ENCODE measurements at regions not wholly inside any gene's neighbourhood (a gene's known extent, or its start where the extent isn't known, plus 50 kb on each side); places are given as distances from the start of the nearest gene placed in this dataset.
"Not testable (repeated sequence)": the region's sequence is repeated elsewhere in the genome, so short reads cannot be mapped to it uniquely, and the experiment has no call there.

DNA sequence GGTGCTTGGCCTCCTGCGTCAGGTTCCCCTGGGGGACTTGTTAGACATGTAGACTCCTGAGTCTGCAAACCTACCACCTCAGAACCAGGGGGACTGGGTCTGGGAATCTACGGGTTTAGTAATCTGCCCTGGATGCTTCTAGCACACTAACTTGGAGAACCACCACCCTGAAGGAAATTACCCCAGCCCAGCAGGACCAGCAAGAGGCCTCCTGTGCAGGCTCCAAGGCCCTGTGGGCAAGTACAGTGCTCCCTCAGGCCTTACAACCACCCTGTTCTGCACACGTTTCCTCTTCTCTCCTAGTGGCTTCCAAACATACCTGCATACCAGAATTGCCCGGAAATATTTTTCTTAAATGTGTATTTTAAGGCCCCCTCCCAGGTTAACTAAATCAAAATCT, 423.0 kb downstream of the FUT8 start:
- no peak for DNase-seq

DNA sequence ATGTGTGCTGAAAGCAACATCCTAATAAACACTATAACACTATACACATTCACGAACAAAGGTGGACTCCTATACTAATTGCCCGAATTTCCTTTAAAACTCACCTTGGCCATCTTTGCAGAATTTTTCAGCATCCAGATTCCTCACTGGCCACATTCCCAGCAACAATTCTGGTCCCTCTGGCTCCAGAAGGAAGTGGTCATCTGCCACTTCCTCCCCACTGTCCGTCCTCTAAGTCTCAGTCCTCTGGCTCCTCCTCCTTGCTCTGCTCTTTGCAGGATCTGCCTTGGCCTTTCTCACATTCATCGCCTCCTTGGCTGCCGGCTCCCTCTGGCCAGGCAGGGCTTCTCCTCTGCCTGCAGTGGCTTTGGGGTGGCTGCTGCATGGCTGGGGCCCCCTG, 426.0 kb downstream of the FUT8 start:
- DNase-seq, result no peak

DNA sequence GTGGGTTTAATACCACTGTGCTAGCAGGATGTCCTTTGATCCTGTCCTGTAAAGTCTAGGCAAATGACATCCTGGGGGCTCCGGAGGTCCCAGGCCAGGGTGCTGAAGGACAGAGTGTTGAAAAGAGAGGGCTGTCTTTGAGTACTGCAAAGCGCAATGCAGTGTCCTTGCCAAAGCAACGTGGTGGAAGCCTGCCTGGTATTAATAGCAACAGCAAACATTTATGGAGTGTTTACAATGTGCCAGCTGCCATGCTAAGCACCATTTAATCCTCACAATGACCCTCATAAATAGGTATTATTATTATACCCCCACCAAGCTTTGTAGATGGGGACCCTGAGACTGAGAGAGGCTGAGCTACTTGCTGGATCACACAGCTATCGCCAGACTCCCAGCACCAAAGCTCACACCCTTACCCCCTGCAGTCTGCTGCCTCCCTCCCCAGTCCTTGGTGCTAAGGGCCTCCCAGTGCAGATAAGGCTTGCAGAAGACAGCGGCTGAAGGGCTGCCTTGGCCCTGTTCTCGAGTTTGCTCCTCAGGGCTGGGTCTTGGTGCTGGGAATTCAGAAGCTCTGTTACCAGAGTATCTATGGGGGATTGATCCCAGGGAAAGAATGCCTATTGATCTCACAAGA, 427.7 kb downstream of the FUT8 start:
- DNase-seq, result no peak

DNA sequence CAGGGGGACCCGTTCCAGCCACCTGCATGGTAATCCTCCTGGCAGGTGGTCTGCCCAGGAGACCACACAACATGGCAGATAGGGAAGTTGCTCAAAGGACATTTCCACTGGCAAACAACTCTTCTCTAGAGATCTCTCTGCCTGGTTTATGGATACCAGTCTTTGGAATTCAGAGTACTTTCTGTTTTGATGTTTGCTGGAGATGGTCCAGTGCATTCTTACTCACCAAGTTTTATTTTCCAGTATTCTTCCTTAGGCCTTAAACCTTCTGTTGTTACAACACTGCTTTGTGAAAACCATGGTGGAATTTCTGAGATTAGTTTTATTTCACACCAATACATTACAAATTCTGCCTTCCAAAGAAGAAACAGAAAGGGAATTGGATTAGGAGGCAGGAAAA, 428.3 kb downstream of the FUT8 start:
- DNase-seq, result no peak

DNA sequence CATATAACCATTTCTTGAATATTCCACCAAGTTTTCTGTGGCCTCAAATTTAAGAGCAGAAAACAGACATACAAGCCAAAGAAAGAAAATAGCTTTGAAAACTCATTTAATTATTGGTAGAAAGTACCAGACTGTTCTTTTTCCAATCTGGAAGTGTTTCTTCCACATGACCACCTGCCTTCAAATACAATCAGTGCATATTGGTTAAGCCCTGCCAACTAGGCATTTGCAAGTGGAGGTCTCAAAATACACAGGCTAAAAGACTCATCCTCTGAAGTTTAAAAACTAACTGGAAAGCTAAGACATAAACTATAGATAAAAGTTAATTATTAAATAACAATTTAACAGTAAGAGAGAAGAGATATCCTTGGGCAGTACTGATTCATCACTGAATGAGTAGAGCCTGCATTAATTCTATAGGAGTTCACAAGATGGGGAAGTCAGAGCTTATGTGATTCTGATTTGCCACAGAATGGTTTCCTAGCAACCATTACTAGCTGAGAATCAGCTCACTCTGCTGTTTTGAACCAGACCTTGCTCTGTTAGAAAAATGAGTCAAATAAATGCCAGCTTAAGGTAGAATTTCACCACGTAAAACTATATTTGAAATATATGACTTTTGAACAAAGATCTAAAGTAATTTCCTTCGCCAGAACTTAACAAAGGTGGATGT, 433.8 kb downstream of the FUT8 start:
- DNase-seq, result no peak

DNA sequence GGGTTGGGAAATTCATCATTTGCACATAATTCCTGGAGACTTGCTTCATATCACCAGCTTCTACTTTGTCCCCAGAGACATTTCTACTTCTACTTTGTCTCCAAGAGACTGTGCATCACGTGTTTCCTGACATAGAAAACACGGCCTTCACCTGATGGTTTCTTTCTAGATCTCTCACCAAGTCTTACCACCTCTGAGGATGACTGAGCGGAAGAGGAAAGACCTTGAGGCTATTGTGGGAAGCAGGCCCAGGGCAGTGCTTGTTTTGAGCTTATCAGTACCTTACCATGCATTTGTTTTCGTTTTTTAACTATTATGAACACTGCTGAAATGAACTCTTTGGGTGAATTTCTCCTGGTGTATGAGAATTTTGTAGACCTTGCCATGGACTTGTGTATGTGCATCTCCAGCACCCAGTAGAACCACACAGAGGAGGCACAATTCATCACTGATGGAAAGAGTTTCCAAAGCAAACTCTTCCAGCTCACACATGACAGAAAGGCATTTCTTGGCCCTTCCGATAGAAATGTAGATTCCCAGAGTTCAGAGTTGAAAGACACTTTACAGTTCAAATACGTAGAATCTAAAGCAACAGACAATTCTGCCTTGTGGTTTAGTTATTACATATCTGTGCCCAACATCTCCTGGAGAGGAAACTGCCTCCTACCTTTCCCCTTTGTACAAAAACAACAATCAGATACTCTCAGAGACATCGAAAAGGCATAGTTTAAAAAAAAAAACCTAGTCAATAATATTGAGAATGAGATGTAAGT, 434.7 kb downstream of the FUT8 start:
- no peak for DNase-seq

DNA sequence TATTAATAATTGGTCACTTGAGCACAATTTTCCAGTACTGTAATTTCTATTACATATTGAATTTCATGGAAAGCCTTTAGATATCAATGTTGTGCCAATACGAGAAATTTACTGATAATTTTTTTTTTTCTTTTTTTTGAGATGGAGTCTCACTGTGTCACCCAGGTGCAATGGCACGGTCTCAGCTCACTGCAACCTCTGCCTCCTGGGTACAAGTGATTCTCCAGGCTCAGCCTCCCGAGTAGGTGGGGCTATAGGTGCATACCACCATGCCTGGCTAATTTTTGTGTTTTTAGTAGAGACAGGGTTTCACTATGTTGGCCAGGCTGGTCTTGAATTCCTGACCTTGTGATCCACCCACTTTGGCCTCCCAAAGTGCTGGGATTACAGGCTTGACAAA, 435.4 kb downstream of the FUT8 start:
- DNase-seq, result not testable (repeated sequence)

DNA sequence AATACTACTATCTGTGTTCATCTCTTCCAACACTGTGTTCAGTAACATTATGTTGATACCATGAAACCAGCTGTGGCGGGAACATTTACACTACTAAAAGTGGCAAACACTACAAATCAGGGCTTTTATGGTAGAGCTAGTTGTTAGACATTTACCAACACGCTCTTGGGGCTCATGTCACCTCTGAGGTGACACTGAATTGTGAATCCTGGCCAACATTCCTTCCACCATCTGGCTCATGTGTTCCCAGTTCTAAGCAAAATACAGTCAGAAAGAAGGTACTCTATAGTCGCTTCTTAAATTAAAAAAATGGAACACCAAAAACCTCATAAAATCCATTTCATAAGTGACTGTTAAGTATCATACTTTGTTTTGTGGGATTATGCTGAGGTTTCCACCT, 436.6 kb downstream of the FUT8 start:
- DNase-seq, result no peak

DNA sequence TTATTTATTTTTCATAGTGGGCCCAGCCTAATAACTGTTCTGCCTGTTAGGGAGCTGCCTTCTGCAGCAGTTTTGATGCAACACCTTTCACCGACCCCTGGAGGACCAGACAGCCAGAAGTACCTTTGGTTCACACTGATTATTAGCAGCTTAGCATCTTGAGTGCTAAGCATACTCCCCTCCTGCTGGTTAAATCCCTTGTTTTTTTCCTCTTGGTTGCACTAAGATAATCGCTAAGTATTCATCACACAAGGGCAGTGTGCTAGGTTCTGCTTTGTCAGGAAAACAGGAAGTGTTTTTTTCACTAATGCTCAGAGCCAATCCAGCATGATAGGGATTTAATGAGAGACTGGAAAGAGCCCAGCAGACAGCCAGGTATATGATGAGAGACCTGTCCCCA, 437.0 kb downstream of the FUT8 start:
- no peak for DNase-seq

DNA sequence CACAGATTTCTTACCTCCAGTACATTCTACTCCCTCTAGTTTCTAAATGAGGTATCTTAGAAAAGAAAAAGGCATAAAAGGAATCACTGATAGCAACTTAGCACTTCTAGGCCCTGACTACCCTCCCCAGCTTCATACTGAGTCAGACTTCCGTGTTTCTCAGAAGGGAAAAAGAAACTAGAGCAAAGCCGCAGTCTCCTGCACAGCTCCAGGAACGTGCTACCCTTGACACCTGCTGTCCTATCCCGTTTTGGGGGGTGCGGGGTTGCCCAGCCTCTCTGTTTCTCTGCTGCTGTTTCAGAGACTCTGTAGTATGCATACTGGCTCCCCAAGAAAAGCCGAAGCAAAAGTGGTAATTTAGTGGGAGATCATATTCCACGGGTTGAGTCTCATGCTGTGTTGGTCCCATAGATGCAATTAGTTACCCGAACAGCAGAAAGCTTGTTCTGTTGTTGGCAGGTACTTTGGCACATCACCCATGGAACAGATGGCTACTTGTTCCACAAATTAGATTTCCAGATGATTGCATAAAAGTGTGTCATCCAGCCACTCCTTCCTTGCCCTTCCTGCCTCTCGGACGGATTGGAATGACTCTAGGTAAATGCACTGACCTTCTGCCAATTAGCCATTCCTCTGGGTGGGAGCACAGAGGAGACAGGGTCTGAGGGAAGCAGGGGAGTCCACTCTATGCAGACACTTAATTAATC, 438.1 kb downstream of the FUT8 start:
- no peak for DNase-seq

DNA sequence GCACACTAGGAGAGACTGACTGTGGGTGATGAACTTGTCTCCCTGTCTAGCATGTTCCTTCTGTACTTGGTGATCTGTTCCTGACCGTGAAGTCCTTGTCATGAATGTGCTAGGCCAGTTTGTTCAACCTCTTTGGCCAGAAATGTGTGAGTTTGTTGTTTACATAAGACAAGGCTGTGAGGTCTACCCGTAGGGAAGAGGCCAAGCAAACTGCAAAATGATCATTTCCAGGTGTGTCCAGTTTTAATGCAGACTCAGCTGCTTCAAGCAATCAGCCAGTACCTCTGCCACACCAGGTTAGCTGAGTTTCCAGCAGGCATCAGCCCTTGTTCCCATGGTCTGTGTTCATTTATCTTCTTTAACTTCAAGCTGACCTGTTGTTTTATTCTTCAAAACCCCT, 440.2 kb downstream of the FUT8 start:
- DNase-seq, result no peak

DNA sequence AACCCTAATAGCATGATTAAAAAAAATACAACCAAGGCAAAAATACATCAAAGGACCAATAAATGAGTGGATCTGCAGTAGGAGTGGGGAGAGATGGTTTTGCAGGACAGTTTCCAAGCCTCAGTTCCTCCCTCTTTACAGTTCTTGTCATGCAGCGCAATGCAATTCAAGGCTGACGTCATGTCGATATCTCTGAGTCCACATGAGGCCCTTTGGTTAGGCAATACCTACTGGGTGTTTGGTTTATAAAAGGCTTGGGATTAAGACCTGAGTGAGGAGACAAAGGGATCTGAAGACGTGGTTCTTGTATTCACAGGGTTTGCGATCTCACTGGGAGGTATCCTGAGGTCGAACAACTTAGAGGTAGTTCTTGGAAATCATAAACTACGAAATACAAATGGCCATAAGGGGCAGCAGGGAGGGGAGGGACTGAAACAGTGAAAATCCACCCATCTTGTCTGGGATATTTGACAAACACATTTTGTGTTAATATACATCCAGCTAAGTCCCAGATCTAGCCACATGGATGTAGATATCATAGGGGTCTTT, 441.0 kb downstream of the FUT8 start:
- DNase-seq, result no peak

DNA sequence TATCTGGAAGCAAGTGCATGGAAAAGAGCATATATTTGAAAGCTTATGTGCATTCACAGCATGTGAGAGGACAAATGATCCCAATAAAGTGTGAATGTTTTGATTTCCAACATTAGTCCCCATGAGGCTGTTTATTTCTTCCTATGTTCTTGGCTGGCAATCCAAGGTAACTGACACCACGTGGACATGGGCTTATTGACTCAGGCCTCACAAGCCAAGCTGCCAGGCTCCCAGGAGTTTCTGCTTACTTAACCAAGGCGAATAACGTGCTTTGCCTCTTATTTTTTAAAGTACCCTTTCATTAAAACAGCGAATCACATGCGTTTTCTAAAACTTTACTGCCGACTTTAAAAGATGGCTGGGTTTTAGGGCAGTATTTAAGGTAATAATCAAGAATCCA, 441.7 kb downstream of the FUT8 start:
- no peak for DNase-seq

DNA sequence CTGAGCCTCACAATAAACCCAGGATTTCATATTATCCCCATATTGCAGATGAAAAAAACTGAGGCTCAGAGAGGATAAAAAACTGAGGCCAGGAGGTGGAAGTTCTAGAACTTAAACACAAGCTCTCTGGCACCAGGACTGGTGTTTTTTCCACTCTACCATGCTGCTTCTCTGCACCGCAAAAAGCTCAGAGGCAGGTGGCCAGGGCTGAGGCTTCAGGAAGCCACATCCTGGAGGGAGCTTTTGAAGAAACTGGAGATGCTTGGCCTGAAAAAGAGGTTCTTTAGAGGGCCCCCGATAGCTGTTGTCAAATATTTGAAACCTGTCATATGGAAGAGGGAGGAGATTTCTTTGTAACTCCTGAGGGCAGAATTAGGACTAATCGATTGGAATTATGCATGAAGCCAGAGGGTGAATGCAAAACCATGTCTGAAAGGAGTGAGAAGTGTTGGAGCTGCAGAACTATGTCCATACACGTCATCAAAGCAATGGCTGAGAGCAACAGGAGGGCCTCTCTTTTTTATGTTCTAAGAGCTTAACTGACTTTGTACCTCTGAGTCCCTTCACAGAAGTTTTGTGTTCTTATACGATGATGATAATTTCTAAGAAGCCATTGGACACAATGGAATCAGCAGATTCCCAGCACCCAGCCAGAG, 448.6 kb downstream of the FUT8 start:
- no peak for DNase-seq

DNA sequence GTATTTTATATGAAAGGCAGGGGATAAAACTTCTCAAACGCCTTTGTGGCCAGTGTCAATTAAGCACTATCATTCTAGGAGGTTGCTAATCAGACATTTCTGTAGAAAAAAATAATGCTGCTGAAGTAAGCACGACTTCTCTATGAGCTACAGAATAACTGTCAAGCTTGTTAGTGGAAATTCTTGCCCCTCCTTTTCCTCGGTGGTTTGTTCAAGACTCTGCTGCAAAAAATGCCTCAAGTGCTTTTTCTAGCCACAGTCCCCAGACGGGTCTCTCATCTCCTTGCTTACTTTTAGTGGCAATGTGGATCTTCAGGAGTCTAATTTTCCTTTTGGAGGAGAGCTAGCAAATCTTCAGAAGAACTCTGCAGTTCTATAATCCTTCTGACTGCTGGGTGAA, 452.0 kb downstream of the FUT8 start:
- no peak for DNase-seq

DNA sequence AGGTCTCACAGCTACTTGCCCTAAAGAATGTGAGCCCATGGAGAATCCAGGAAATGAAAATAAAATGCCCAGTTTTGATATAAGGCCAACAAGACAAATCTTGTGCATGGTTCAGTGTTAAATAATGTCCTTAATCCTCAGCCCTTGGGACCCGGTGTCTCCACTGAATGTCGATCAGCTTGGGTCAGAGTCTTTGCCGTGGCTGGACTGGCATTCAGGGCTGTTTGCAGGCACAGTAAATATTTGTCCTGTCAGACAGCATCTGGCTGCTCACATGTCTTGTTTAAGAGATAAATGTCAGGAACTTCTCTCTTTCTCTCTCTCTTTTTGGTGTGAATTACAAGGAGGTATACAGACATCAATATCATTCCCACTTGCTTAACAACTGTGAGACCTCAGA, 452.5 kb downstream of the FUT8 start:
- DNase-seq, result no peak

DNA sequence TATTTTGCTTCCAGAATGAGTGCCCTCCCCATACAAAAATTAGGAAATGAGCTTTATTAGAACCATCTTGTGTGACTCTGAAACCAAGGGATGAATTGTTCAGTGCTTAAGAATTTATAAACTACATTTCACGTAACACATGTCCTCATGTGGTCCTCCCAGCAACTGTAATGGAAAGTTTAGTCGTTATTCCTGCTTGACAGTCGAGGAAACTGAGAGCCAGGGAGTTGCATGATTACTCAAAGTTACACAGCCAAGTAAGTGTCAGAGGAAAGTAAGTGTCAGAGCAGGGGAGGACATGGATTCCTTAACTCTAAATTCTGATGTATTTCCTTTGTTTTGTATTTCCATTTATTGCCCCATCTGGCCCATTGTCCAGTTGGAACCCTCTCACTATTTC, 453.9 kb downstream of the FUT8 start:
- DNase-seq, result no peak

DNA sequence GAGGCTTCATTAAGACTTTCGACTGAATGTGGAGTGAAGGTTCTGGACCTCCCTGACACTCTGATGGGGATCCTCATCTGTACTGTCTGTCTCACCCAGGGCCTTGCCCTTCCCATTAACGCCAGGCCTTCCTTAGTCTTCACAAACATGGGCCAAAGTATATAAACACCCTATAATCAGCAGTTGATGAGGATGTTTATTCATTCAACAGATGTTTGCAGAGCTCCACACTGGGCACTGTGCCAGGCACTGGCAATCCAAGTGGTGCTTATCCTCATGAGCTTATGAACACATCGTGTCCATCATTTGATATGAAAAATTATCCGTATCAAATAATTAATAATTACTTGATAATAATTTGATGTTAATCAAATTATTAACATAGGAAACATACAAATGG, 454.4 kb downstream of the FUT8 start:
- DNase-seq, result no peak

DNA sequence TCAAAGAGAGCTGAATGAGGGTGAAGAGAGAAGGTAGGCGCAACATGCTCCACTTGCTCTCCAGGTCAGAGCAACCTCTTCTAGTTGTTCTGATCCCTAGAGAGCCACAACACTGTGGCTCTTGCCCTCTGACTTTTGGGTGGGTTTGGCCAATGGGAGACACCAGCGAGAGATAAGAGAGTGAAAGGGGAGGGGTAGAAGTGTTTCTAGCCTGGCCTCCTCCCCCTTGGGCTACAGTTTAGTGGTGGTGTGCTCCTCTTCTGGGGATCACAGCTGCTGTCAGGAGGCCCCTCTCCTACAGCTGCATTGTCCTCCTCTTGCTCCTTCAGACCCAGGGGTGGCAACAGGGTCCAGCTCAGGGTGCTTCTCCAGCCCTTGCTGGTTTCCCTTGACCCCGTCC, 454.8 kb downstream of the FUT8 start:
- DNase-seq, result no peak

DNA sequence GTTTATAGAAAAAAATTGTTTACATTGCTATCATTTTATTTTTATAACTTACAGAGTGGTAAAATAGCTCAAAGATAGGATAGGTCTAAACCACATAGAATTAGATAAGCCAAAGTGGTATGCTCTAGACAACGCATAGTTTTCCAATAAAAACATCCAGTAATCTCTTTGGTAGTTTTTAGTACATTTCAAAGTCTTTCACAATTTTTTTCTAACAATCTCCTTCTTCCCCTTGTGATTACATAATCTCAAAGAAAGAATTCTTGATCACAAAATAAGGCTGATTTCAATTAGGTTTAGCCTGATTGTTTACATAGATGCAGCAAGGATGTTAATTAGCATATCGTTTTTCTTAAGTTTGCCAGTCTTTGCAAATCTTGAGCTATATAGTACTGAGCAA, 460.0 kb downstream of the FUT8 start:
- no peak for DNase-seq

DNA sequence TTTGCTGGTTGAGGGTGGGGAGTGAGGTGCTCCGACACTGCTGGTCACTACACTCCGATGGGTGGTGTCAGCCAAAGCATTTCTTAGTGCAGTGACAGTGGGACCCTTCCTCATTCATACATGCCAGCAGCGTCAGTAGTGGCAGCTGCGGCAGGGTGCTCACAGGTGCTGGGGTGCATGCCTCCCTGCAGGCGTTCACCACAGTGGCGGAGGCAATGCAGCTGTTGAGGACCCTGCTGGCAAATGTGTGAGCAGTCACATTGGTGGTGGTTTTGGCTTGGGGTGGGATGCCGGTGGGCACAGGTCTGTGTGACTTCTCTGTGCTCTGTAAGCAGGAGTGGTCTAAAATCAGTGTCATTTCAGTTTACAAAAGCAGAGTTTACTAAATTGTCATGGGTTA, 464.6 kb downstream of the FUT8 start:
- DNase-seq, result no peak

DNA sequence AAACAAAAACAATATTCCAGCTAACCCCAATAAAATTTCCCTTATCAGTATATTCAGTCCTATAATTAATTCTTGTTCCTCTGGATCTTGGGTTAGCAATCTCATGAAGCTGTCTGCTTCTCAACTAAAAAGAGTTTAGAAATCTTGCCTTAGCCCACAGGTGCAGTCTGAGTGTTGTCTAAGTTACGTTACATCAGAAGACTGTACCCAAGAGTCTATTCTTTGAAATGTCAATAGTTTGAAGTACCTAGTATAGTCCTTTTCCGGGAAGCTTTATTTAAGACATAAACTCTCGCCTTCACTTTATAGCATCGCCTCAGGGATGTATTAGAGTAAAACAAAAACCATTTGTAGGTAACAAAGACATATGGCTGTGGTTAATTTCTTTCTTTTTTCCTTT, 465.1 kb downstream of the FUT8 start:
- DNase-seq, result no peak

DNA sequence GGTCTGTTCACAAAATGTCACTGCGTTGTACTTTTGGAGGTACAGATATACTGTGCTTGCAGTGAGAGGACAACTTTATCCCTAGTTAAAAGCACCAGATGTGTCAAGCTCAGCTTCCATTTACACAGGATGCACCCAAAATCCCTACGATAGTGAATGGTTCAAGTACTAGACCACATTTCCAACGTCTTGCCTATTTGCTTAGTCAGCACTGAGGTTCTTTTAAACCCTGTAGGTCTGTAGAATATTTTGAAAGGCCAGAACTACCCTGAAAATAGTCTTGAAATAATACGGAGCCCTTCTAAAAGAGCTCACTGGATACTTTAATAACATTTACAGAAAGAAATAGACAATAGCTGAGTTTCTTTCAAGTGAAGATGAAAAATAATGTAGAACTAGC, 466.1 kb downstream of the FUT8 start:
- DNase-seq, result no peak
